ENCODE measurements at regions not wholly inside any gene's neighbourhood (a gene's known extent, or its start where the extent isn't known, plus 50 kb on each side); places are given as distances from the start of the nearest gene placed in this dataset.
"Not testable (repeated sequence)": the region's sequence is repeated elsewhere in the genome, so short reads cannot be mapped to it uniquely, and the experiment has no call there.

- TF ChIP-seq CTCF (IDR thresholded peaks at IDR 0.05; ENCODE audit: low read depth, low read length, missing control alignments), result no peak
- no peaks in the 10 kb centered on the region for H3K27me3 ChIP-seq (replicated peaks)
- DNase-seq, result no peak
- H3K4me3 ChIP-seq (ENCODE audit: low read depth, low read length), result no peak overlapping the region
- in situ Hi-C loops (cut with HindIII; ENCODE audit: low pct_ligation_motif_present, low sequenced_read_pairs), result no loop called here
- no peak overlapping the region for H3K27ac ChIP-seq
- no peaks in the 10 kb centered on the region for H3K36me3 ChIP-seq (replicated peaks)
Measured at GRCh38 chr17:53626286-53626685, 196.4 kb upstream of the KIF2B start.

- Histone ChIP-seq H3K27me3 (replicated peaks) (no peaks in the 10 kb centered on the region), H3K36me3 (replicated peaks) (no peaks in the 10 kb centered on the region), H3K4me3 (ENCODE audit: low read depth, low read length) (no peak overlapping the region), H3K27ac (no peak overlapping the region)
- in situ Hi-C loops (cut with HindIII; ENCODE audit: low pct_ligation_motif_present, low sequenced_read_pairs), result no loop called here
- no peak for TF ChIP-seq CTCF (IDR thresholded peaks at IDR 0.05; ENCODE audit: low read depth, low read length, missing control alignments)
- no peak for DNase-seq
Measured at GRCh38 chr17:53619025-53619424, 203.7 kb upstream of the KIF2B start.

- DNase-seq; H3K27me3 ChIP-seq (replicated peaks); in situ Hi-C loops (cut with HindIII; ENCODE audit: low pct_ligation_motif_present, low sequenced_read_pairs); H3K36me3 ChIP-seq (replicated peaks); H3K4me3 ChIP-seq (ENCODE audit: low read depth, low read length); H3K27ac ChIP-seq: not testable (repeated sequence)
Measured at GRCh38 chr17:53608208-53608607, 214.5 kb upstream of the KIF2B start.

GRCh38 chr17:53607475-53607874 lies 215.3 kb upstream of the KIF2B start:
- no peak for DNase-seq
- in situ Hi-C loops (cut with HindIII; ENCODE audit: low pct_ligation_motif_present, low sequenced_read_pairs), result no loop called here
- no peaks in the 10 kb centered on the region for H3K36me3 ChIP-seq (replicated peaks)
- H3K27me3 ChIP-seq (replicated peaks), result no peaks in the 10 kb centered on the region
- H3K4me3 ChIP-seq (ENCODE audit: low read depth, low read length), result no peak overlapping the region
- no peak for TF ChIP-seq CTCF (IDR thresholded peaks at IDR 0.05; ENCODE audit: low read depth, low read length, missing control alignments)
- H3K27ac ChIP-seq, result no peak overlapping the region

GRCh38 chr17:53588317-53588716 lies 234.4 kb upstream of the KIF2B start:
- in situ Hi-C loops (cut with HindIII; ENCODE audit: low pct_ligation_motif_present, low sequenced_read_pairs), result no loop called here
- no peak overlapping the region for H3K27ac ChIP-seq

GRCh38 chr17:53574038-53574437 lies 248.7 kb upstream of the KIF2B start:
- DNase-seq, result no peak
- Histone ChIP-seq H3K27me3 (replicated peaks) (no peaks in the 10 kb centered on the region), H3K27ac (no peak overlapping the region), H3K36me3 (replicated peaks) (no peaks in the 10 kb centered on the region), H3K4me3 (ENCODE audit: low read depth, low read length) (no peak overlapping the region)
- TF ChIP-seq CTCF (IDR thresholded peaks at IDR 0.05; ENCODE audit: low read depth, low read length, missing control alignments), result no peak
- in situ Hi-C loops (cut with HindIII; ENCODE audit: low pct_ligation_motif_present, low sequenced_read_pairs), result no loop called here

More at GRCh38 chr17:53588317-53588716, 234.4 kb upstream of the KIF2B start:
- Histone ChIP-seq H3K4me3 (ENCODE audit: low read depth, low read length) (no peak overlapping the region), H3K27me3 (replicated peaks) (no peaks in the 10 kb centered on the region), H3K36me3 (replicated peaks) (no peaks in the 10 kb centered on the region)
- TF ChIP-seq CTCF (IDR thresholded peaks at IDR 0.05; ENCODE audit: low read depth, low read length, missing control alignments), result no peak
- DNase-seq, result no peak
